Caco-2 (cell line): ENCODE measurements at regions not wholly inside any gene's neighbourhood (a gene's known extent, or its start where the extent isn't known, plus 50 kb on each side); places are given as distances from the start of the nearest gene placed in this dataset.

Source experiments
- BruUV-seq: library from RNA; stranded (reverse); fragments of 400-500 nt; replicated peaks from 2 replicates; lab custom pipeline; 2021; lab: Mats Ljungman, UMichigan
- CTCF ChIA-PET: fragments of 300-600 bp; sonication (Branson Sonifier 250); formaldehyde crosslinking; loops from one replicate; lab custom pipeline; 2022; ENCODE audit warnings: antibody characterized with exemption; lab: Charles Lee
- POLR2A ChIA-PET: fragments of 300-600 bp; sonication (Branson Sonifier 250); formaldehyde crosslinking; loops from one replicate; lab custom pipeline; 2022; ENCODE audit warnings: antibody characterized with exemption; lab: Charles Lee
- DNase-seq, 2 experiments: peaks; one replicate each; pipeline versions ENCODE4 v3.0.0 to v3.0.0-alpha.2; 2020 to 2022
- H3K27me3 ChIP-seq: replicated peaks from 2 replicates; pipeline ENCODE4 v1.6.0; 2011; ENCODE audit warnings: low read length; ENCODE audit not compliant: control insufficient read depth, insufficient read depth
- H3K36me3 ChIP-seq: 2 replicates; pipeline ENCODE4 v1.5.1; 2011; ENCODE audit warnings: low read length; ENCODE audit not compliant: control insufficient read depth, insufficient read depth
- H3K4me1 ChIP-seq: fragments of 250-450 bp; sonication (Bioruptor Pico); 2 replicates; pipeline ENCODE4 v1.5.1; 2020; ENCODE audit warnings: mild to moderate bottlenecking
- H3K4me3 ChIP-seq: 2 replicates; pipeline ENCODE4 v1.5.1; 2011; ENCODE audit warnings: low read depth, mild to moderate bottlenecking, control low read depth, low read length
- H3K9me3 ChIP-seq: fragments of 250-450 bp; sonication (Bioruptor Pico); 2 replicates; pipeline ENCODE4 v1.5.1; 2020; ENCODE audit warnings: mild to moderate bottlenecking, moderate library complexity
- H3K27ac Mint-ChIP-seq: one replicate; pipeline ENCODE4 v1.8.0; 2022; ENCODE audit warnings: mixed read lengths; ENCODE audit not compliant: unreplicated experiment
- H3K27me3 Mint-ChIP-seq: one replicate; pipeline ENCODE4 v1.8.0; 2022; ENCODE audit warnings: mixed read lengths; ENCODE audit not compliant: insufficient read depth, unreplicated experiment
- H3K36me3 Mint-ChIP-seq: one replicate; pipeline ENCODE4 v1.8.0; 2022; ENCODE audit warnings: mild to moderate bottlenecking, mixed read lengths; ENCODE audit not compliant: insufficient read depth, unreplicated experiment
- H3K4me1 Mint-ChIP-seq: one replicate; pipeline ENCODE4 v1.8.0; 2022; ENCODE audit warnings: low read depth, mixed read lengths; ENCODE audit not compliant: unreplicated experiment
- H3K4me3 Mint-ChIP-seq: one replicate; pipeline ENCODE4 v1.8.0; 2022; ENCODE audit warnings: mild to moderate bottlenecking, moderate library complexity, mixed read lengths; ENCODE audit not compliant: unreplicated experiment
- H3K9me3 Mint-ChIP-seq: one replicate; pipeline ENCODE4 v1.8.0; 2022; ENCODE audit warnings: mixed read lengths; ENCODE audit not compliant: unreplicated experiment
- CTCF ChIP-seq, 2 experiments: fragments of 200-600 bp in 1 of 2; IDR thresholded peaks; 1 replicate in 1 of 2; 2 replicates in 1 of 2; pipeline versions ENCODE4 v1.5.1 to v1.8.0; 2011 to 2022; ENCODE audit warnings: antibody characterized with exemption in 1 of 2, control low read depth in 1 of 2, inconsistent platforms in 1 of 2, low read depth in 1 of 2, low read length in 1 of 2, mild to moderate bottlenecking in 1 of 2, moderate library complexity in 1 of 2; ENCODE audit not compliant: insufficient read depth in 1 of 2, severe bottlenecking in 1 of 2, unreplicated experiment in 1 of 2
- intact Hi-C: fragments of 100-400 bp; cut with micrococcal nuclease; formaldehyde crosslinking; loops from one replicate; pipeline ENCODE4 v1.10.0; 2022; ENCODE audit not compliant: unreplicated experiment

- peaks cover 5% of the 10 kb centered on the region for H3K36me3 Mint-ChIP-seq
- intact Hi-C loops = loop anchor here (10.0 kb wide), 1 partner anchor 143 kb away; the partner anchor contains the start of gene DLL1
- Histone ChIP-seq H3K27me3 (no peaks in the 10 kb centered on the region), H3K4me3 (no peak overlapping the region), H3K36me3 (no peaks in the 10 kb centered on the region), H3K4me1 (peaks cover 5% of the 10 kb centered on the region; the same call in 1 of the 2 replicates), H3K9me3 (no peaks in the 10 kb centered on the region)
- CTCF ChIA-PET = no interaction called here
- no peak overlapping the region for H3K4me3 Mint-ChIP-seq
- POLR2A ChIA-PET = interaction anchor here (0.6 kb wide), 1 partner anchor 114 kb away, joined by 3 read pairs; no protein-coding TSS in a partner anchor
- H3K27ac Mint-ChIP-seq = peak overlapping the region; percentile 19
- no peak for TF ChIP-seq CTCF (IDR thresholded peaks at IDR 0.05; ENCODE audit: insufficient read depth in 1 of 2, low read depth in 1 of 2, low read length in 1 of 2, severe bottlenecking in 1 of 2, unreplicated experiment in 1 of 2)
- BruUV-seq = no TSS peak
- no peaks in the 10 kb centered on the region for H3K9me3 Mint-ChIP-seq
- H3K27me3 Mint-ChIP-seq = no peaks in the 10 kb centered on the region
- no peaks in the 10 kb centered on the region for H3K4me1 Mint-ChIP-seq
- no peak for DNase-seq
Measured at GRCh38 chr6:170151804-170152123, 139.1 kb downstream of the DLL1 start.

- intact Hi-C loops = loop anchor here (10.0 kb wide), 1 partner anchor 143 kb away; the partner anchor contains the start of gene DLL1
- H3K27ac Mint-ChIP-seq = peak overlapping the region; percentile 19
- Histone ChIP-seq H3K4me1 (peaks cover 5% of the 10 kb centered on the region; the same call in 1 of the 2 replicates), H3K36me3 (no peaks in the 10 kb centered on the region), H3K9me3 (no peaks in the 10 kb centered on the region), H3K4me3 (no peak overlapping the region), H3K27me3 (no peaks in the 10 kb centered on the region)
- ChIA-PET CTCF (no interaction called here), POLR2A (no interaction called here)
- no peaks in the 10 kb centered on the region for H3K9me3 Mint-ChIP-seq
- H3K4me3 Mint-ChIP-seq = no peak overlapping the region
- no peaks in the 10 kb centered on the region for H3K27me3 Mint-ChIP-seq
- no peak for DNase-seq
- no TSS peak for BruUV-seq
- peaks cover 8% of the 10 kb centered on the region for H3K36me3 Mint-ChIP-seq
- TF ChIP-seq CTCF (IDR thresholded peaks at IDR 0.05; ENCODE audit: insufficient read depth in 1 of 2, low read depth in 1 of 2, low read length in 1 of 2, severe bottlenecking in 1 of 2, unreplicated experiment in 1 of 2) = no peak
- H3K4me1 Mint-ChIP-seq = no peaks in the 10 kb centered on the region
Measured at GRCh38 chr6:170151321-170151771, 139.5 kb downstream of the DLL1 start.

GRCh38 chr6:170150590-170150945 is 140.3 kb downstream of the DLL1 start:
- BruUV-seq = no TSS peak
- H3K27me3 Mint-ChIP-seq = no peaks in the 10 kb centered on the region
- no peaks in the 10 kb centered on the region for H3K27me3 ChIP-seq
- peaks cover 8% of the 10 kb centered on the region for H3K36me3 Mint-ChIP-seq
- no peaks in the 10 kb centered on the region for H3K36me3 ChIP-seq
- no peak for DNase-seq
- no peak overlapping the region for H3K4me3 ChIP-seq
- H3K27ac Mint-ChIP-seq = no peak overlapping the region
- intact Hi-C loops = loop anchor here (10.0 kb wide), 1 partner anchor 144 kb away; the partner anchor contains the start of gene DLL1
- H3K4me1 ChIP-seq = peaks cover 5% of the 10 kb centered on the region; the same call in 1 of the 2 replicates
- H3K9me3 ChIP-seq = no peaks in the 10 kb centered on the region
- peak in 1 of 2 experiments; percentile 8 for TF ChIP-seq CTCF (IDR thresholded peaks at IDR 0.05; ENCODE audit: insufficient read depth in 1 of 2, low read depth in 1 of 2, low read length in 1 of 2, severe bottlenecking in 1 of 2, unreplicated experiment in 1 of 2)
- no peaks in the 10 kb centered on the region for H3K4me1 Mint-ChIP-seq
- ChIA-PET POLR2A (no interaction called here), CTCF (no interaction called here)
- H3K9me3 Mint-ChIP-seq = no peaks in the 10 kb centered on the region
- no peak overlapping the region for H3K4me3 Mint-ChIP-seq
